B cell (primary cell): ENCODE measurements at regions not wholly inside any gene's neighbourhood (a gene's known extent, or its start where the extent isn't known, plus 50 kb on each side); places are given as distances from the start of the nearest gene placed in this dataset.
"Not testable (repeated sequence)": the region's sequence is repeated elsewhere in the genome, so short reads cannot be mapped to it uniquely, and the experiment has no call there.

ENCODE experiments used
- ATAC-seq: fragments of 200-7000 bp; cut with Tn5 transposase; one replicate; pipeline ENCODE4 v1.10.0; 2021; ENCODE audit warnings: low read depth, mild to moderate bottlenecking, moderate number of reproducible peaks, moderate library complexity
- CTCF ChIA-PET: fragments of 350-600 bp; sonication (Branson Sonifier 250); formaldehyde crosslinking; loops from one replicate; lab custom pipeline; 2021; ENCODE audit warnings: antibody characterized with exemption, inconsistent platforms; lab: Charles Lee
- POLR2A ChIA-PET: fragments of 350-600 bp; sonication (Branson Sonifier 250); formaldehyde crosslinking; loops from one replicate; lab custom pipeline; 2021; ENCODE audit warnings: antibody characterized with exemption; lab: Charles Lee
- DNase-seq: peaks from one replicate; pipeline ENCODE4 v3.0.0; 2013
- H2AFZ ChIP-seq: 2 replicates; pipeline ENCODE4 v1.6.1; 2012; ENCODE audit warnings: mild to moderate bottlenecking, low read depth, low read length; ENCODE audit not compliant: insufficient read depth, poor library complexity, severe bottlenecking
- H3K27ac ChIP-seq, 2 donors: 1 replicate in 1 of 2; 2 replicates in 1 of 2; pipeline ENCODE4 v1.5.1; 2012 to 2013; ENCODE audit warnings: low read length in 2 of 2, mild to moderate bottlenecking in 2 of 2, moderate library complexity in 1 of 2
- H3K27me3 ChIP-seq, 4 experiments: fragments of 200-600 bp in 1 of 4; sonication (generic) in 1 of 4; replicated peaks in 1 of 4; 1 replicate in 2 of 4; 2 replicates in 2 of 4; pipeline versions ENCODE4 v1.6.1 to v1.7.0; 2013 to 2016; ENCODE audit warnings: low read length in 3 of 4, mild to moderate bottlenecking in 2 of 4, mixed read lengths in 1 of 4, moderate library complexity in 1 of 4; ENCODE audit not compliant: insufficient read depth in 4 of 4, control insufficient read depth in 3 of 4; ENCODE audit errors: control extremely low read depth in 1 of 4
- H3K36me3 ChIP-seq, 2 experiments: replicated peaks in 1 of 2; 1 replicate in 1 of 2; 2 replicates in 1 of 2; pipeline versions ENCODE4 v1.6.1 to v1.7.1; 2013; ENCODE audit warnings: low read length in 1 of 2; ENCODE audit not compliant: insufficient read depth in 2 of 2, control insufficient read depth in 1 of 2; ENCODE audit errors: control extremely low read depth in 1 of 2, extremely low read depth in 1 of 2
- H3K4me1 ChIP-seq, 2 donors: fragments of 200-600 bp in 1 of 2; sonication (generic) in 1 of 2; 1 replicate in 1 of 2; 2 replicates in 1 of 2; pipeline versions ENCODE4 v1.5.1 to v1.6.1; 2013 to 2017; ENCODE audit warnings: low read length in 2 of 2; ENCODE audit not compliant: control insufficient read depth in 2 of 2, insufficient read depth in 2 of 2
- H3K4me2 ChIP-seq: replicated peaks from 2 replicates; pipeline ENCODE3; 2012; ENCODE audit warnings: mild to moderate bottlenecking, low read depth, low read length; ENCODE audit not compliant: poor library complexity, severe bottlenecking
- H3K4me3 ChIP-seq, 5 experiments: fragments of 200-600 bp in 1 of 5; sonication (generic) in 1 of 5; 1 replicate in 3 of 5; 2 replicates in 2 of 5; pipeline versions ENCODE4 v1.5.1 to v1.7.0; 2011 to 2016; ENCODE audit warnings: low read length in 4 of 5, mild to moderate bottlenecking in 4 of 5, low read depth in 2 of 5, control low read depth in 1 of 5, moderate library complexity in 1 of 5; ENCODE audit not compliant: insufficient read depth in 1 of 5; ENCODE audit errors: control extremely low read depth in 1 of 5, extremely low read depth in 1 of 5
- H3K79me2 ChIP-seq: fragments of 200-600 bp; sonication (generic); one replicate; pipeline ENCODE4 v1.6.0; 2016; ENCODE audit warnings: low read length; ENCODE audit not compliant: control insufficient read depth, insufficient read depth
- H3K9ac ChIP-seq: fragments of 200-600 bp; sonication (generic); 2 replicates; pipeline ENCODE4 v1.6.1; 2017; ENCODE audit warnings: mild to moderate bottlenecking, low read length, moderate library complexity
- H3K9me3 ChIP-seq, 3 donors: one replicate each; pipeline versions ENCODE4 v1.6.1 to v1.7.1; 2013; ENCODE audit warnings: low read length in 2 of 3; ENCODE audit not compliant: control insufficient read depth in 2 of 3, insufficient read depth in 1 of 3; ENCODE audit errors: control extremely low read depth in 1 of 3
- H4K20me1 ChIP-seq: 2 replicates; pipeline ENCODE4 v1.6.0; 2012; ENCODE audit warnings: mild to moderate bottlenecking, low read length; ENCODE audit not compliant: insufficient read depth, control insufficient read depth, poor library complexity, severe bottlenecking
- H3K27ac Mint-ChIP-seq: one replicate; pipeline ENCODE4 v1.8.0; 2021; ENCODE audit warnings: mixed read lengths
- H3K27me3 Mint-ChIP-seq: one replicate; pipeline ENCODE4 v1.8.0; 2021; ENCODE audit warnings: mixed read lengths
- H3K4me1 Mint-ChIP-seq: one replicate; pipeline ENCODE4 v1.8.0; 2021; ENCODE audit warnings: mixed read lengths
- H3K4me3 Mint-ChIP-seq: one replicate; pipeline ENCODE4 v1.8.0; 2021; ENCODE audit warnings: mixed read lengths
- H3K9me3 Mint-ChIP-seq: one replicate; pipeline ENCODE4 v1.8.0; 2022; ENCODE audit warnings: mixed read lengths; ENCODE audit not compliant: insufficient read depth
- EZH2 ChIP-seq: IDR thresholded peaks from 2 replicates; pipeline ENCODE4 v1.6.1; 2012; ENCODE audit warnings: borderline replicate concordance, low read depth, mild to moderate bottlenecking, moderate library complexity, low read length; ENCODE audit not compliant: insufficient read depth, poor library complexity, severe bottlenecking
- WGBS: methylation state at CpG from one replicate; pipeline ENCODE4 v1.1.5; 2013; ENCODE audit warnings: missing lambda C conversion rate; ENCODE audit not compliant: insufficient coverage; 5-methylcytosine and 5-hydroxymethylcytosine counted together
- intact Hi-C: fragments of 100-400 bp; cut with micrococcal nuclease; formaldehyde crosslinking; loops from one replicate; pipeline ENCODE4 v1.10.0; 2022
- TF ChIP-seq, protein P1 (sequence below): fragments of 200-600 bp; IDR thresholded peaks from one replicate; pipeline ENCODE4 v1.8.0; 2022; ENCODE audit warnings: antibody characterized with exemption, mild to moderate bottlenecking

DNA sequence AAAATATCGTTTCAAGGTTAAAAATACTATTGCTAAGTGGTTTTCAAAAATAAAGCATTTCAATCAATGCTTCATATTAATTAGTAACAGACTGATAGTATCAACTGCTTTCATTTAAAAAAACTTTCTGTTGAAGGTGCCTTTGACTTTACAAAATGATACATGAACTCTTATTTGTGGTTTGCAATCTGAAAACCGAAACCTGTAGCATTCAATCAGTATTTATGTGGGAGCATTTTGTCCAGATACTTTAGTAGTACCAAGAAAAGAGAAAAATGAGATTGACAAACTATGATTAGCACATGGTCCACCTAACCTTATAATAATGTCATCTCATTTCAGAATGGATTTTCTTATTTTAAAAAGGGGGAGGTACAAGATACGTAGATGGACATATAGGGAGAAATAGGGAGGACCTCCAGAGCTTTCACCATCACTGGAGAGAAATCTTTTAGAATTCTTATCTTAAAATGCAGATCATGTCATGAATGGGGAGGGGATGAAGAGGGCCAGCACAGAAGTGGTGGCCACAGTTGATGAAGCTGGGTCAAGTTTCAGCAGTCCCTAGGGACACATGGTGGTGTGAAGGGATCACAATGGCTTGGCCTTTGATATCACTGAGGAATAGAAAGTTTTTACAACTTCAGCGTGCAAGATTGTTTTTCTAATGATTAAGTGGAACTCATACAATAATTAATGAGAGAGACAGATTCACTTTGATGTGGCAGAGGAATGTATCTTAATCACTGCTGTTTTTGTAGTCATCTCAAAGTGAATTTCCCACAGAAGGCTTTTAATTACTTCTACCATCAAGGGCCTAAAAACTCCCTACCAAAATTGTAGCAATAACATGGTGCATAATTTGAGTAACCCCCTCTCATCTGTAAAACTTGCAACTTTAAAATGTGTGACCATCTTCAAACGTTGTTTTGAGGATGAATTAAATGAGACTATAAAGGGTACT, 322.3 kb upstream of the EDIL3 start:
- Histone ChIP-seq H3K9me3 (no peaks in the 10 kb centered on the region), H3K27me3 (no peaks in the 10 kb centered on the region), H3K27ac (no peak overlapping the region), H2AFZ (no peak overlapping the region), H3K9ac (no peak overlapping the region), H3K4me3 (no peak overlapping the region), H3K36me3 (no peaks in the 10 kb centered on the region), H3K4me2 (no peak overlapping the region), H3K79me2 (no peaks in the 10 kb centered on the region), H4K20me1 (no peaks in the 10 kb centered on the region), H3K4me1 (no peaks in the 10 kb centered on the region)
- no peaks in the 10 kb centered on the region for H3K4me1 Mint-ChIP-seq
- no peak overlapping the region for H3K4me3 Mint-ChIP-seq
- ATAC-seq (no peak), DNase-seq (no peak)
- no peaks in the 10 kb centered on the region for H3K9me3 Mint-ChIP-seq
- no peak overlapping the region for H3K27ac Mint-ChIP-seq
- no peaks in the 10 kb centered on the region for H3K27me3 Mint-ChIP-seq
- WGBS, result no CpG with 5 or more reads among the region's 5 CpGs
- intact Hi-C loops, result no loop called here
- ChIA-PET POLR2A (no interaction called here), CTCF (no interaction called here)
- TF ChIP-seq EZH2, result no peak
- TF ChIP-seq, protein P1, sequence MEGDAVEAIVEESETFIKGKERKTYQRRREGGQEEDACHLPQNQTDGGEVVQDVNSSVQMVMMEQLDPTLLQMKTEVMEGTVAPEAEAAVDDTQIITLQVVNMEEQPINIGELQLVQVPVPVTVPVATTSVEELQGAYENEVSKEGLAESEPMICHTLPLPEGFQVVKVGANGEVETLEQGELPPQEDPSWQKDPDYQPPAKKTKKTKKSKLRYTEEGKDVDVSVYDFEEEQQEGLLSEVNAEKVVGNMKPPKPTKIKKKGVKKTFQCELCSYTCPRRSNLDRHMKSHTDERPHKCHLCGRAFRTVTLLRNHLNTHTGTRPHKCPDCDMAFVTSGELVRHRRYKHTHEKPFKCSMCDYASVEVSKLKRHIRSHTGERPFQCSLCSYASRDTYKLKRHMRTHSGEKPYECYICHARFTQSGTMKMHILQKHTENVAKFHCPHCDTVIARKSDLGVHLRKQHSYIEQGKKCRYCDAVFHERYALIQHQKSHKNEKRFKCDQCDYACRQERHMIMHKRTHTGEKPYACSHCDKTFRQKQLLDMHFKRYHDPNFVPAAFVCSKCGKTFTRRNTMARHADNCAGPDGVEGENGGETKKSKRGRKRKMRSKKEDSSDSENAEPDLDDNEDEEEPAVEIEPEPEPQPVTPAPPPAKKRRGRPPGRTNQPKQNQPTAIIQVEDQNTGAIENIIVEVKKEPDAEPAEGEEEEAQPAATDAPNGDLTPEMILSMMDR, result no peak

DNA sequence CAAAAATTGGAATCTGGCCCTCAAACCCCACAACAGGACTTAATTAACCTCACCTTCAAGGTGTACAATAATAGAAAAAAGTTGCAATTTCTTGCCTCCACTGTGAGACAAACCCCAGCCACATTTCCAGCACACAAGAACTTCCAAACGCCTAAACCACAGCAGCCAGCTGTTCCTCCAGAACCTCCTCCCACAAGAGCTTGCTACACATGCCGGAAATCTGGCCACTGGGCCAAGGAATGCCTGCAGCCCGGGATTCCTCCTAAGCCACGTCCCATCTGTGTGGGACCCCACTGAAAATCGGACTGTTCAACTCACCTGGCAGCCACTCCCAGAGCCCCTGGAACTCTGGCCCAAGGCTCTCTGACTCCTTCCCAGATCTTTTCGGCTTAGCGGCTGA, 315.9 kb upstream of the EDIL3 start:
- H2AFZ ChIP-seq, H3K9me3 Mint-ChIP-seq, H3K27ac Mint-ChIP-seq, H3K4me3 ChIP-seq, ATAC-seq, H3K9ac ChIP-seq, intact Hi-C loops, DNase-seq, POLR2A ChIA-PET, H3K36me3 ChIP-seq, CTCF ChIA-PET, H4K20me1 ChIP-seq, H3K4me2 ChIP-seq, H3K4me1 ChIP-seq, H3K79me2 ChIP-seq, H3K27ac ChIP-seq, H3K4me1 Mint-ChIP-seq, H3K4me3 Mint-ChIP-seq, H3K27me3 ChIP-seq, H3K27me3 Mint-ChIP-seq: not testable (repeated sequence)
- H3K9me3 ChIP-seq, result peaks cover 0 to 13% (median 0%) of the 10 kb centered on the region in 3 donors
- no CpG with 5 or more reads among the region's 7 CpGs for WGBS
